ENCODE measurements at regions not wholly inside any gene's neighbourhood (a gene's known extent, or its start where the extent isn't known, plus 50 kb on each side); places are given as distances from the start of the nearest gene placed in this dataset.
A peak's percentile ranks its signal among the peaks of the same experiment; 100 is the strongest.
"Not testable (repeated sequence)": the region's sequence is repeated elsewhere in the genome, so short reads cannot be mapped to it uniquely, and the experiment has no call there.

GRCh38 chr9:39534897-39535296 is 179.4 kb downstream of the SPATA31A1 start:
- H3K4me1 Mint-ChIP-seq; H3K27ac Mint-ChIP-seq; H3K4me3 Mint-ChIP-seq; H3K9me3 Mint-ChIP-seq (ENCODE audit: low read depth); ATAC-seq; DNase-seq; H3K36me3 Mint-ChIP-seq; H3K27me3 Mint-ChIP-seq; CTCF ChIA-PET: not testable (repeated sequence)

GRCh38 chr9:39542157-39542556 is 186.7 kb downstream of the SPATA31A1 start:
- H3K4me1 Mint-ChIP-seq; H3K9me3 Mint-ChIP-seq (ENCODE audit: low read depth); DNase-seq; H3K27me3 Mint-ChIP-seq; CTCF ChIA-PET; H3K4me3 Mint-ChIP-seq; H3K27ac Mint-ChIP-seq; ATAC-seq; H3K36me3 Mint-ChIP-seq: not testable (repeated sequence)

- CTCF ChIA-PET; H3K4me1 Mint-ChIP-seq; H3K4me3 Mint-ChIP-seq; ATAC-seq; H3K9me3 Mint-ChIP-seq (ENCODE audit: low read depth); H3K36me3 Mint-ChIP-seq; DNase-seq; H3K27me3 Mint-ChIP-seq; H3K27ac Mint-ChIP-seq: not testable (repeated sequence)
Measured at GRCh38 chr9:39545079-39545478, 189.6 kb downstream of the SPATA31A1 start.

GRCh38 chr9:39550573-39550972 is 195.1 kb downstream of the SPATA31A1 start:
- DNase-seq; H3K27ac Mint-ChIP-seq; H3K4me1 Mint-ChIP-seq; H3K4me3 Mint-ChIP-seq; CTCF ChIA-PET; H3K36me3 Mint-ChIP-seq; H3K27me3 Mint-ChIP-seq; H3K9me3 Mint-ChIP-seq (ENCODE audit: low read depth); ATAC-seq: not testable (repeated sequence)

- H3K27me3 Mint-ChIP-seq; H3K4me3 Mint-ChIP-seq; CTCF ChIA-PET; H3K9me3 Mint-ChIP-seq (ENCODE audit: low read depth); H3K27ac Mint-ChIP-seq; ATAC-seq; H3K4me1 Mint-ChIP-seq; DNase-seq; H3K36me3 Mint-ChIP-seq: not testable (repeated sequence)
Measured at GRCh38 chr9:39551544-39551943, 196.1 kb downstream of the SPATA31A1 start.

GRCh38 chr9:39552242-39552881 is 196.9 kb downstream of the SPATA31A1 start:
- H3K27me3 Mint-ChIP-seq; ATAC-seq; H3K27ac Mint-ChIP-seq; CTCF ChIA-PET; H3K36me3 Mint-ChIP-seq; H3K4me3 Mint-ChIP-seq; H3K9me3 Mint-ChIP-seq (ENCODE audit: low read depth); H3K4me1 Mint-ChIP-seq; DNase-seq: not testable (repeated sequence)

GRCh38 chr9:39554352-39554751 is 198.9 kb downstream of the SPATA31A1 start:
- ATAC-seq; H3K27ac Mint-ChIP-seq; H3K4me3 Mint-ChIP-seq; H3K27me3 Mint-ChIP-seq; DNase-seq; CTCF ChIA-PET; H3K9me3 Mint-ChIP-seq (ENCODE audit: low read depth); H3K36me3 Mint-ChIP-seq; H3K4me1 Mint-ChIP-seq: not testable (repeated sequence)

GRCh38 chr9:39559384-39559783 is 203.9 kb downstream of the SPATA31A1 start:
- H3K9me3 Mint-ChIP-seq (ENCODE audit: low read depth); H3K27ac Mint-ChIP-seq; CTCF ChIA-PET; H3K4me3 Mint-ChIP-seq; H3K27me3 Mint-ChIP-seq; H3K36me3 Mint-ChIP-seq; ATAC-seq; H3K4me1 Mint-ChIP-seq: not testable (repeated sequence)
- peak; percentile 41 for DNase-seq

GRCh38 chr9:39566782-39567181 is 211.3 kb downstream of the SPATA31A1 start:
- H3K9me3 Mint-ChIP-seq (ENCODE audit: low read depth); CTCF ChIA-PET; H3K36me3 Mint-ChIP-seq; H3K4me1 Mint-ChIP-seq; H3K4me3 Mint-ChIP-seq; DNase-seq; ATAC-seq; H3K27ac Mint-ChIP-seq; H3K27me3 Mint-ChIP-seq: not testable (repeated sequence)

GRCh38 chr9:39567396-39567795 is 211.9 kb downstream of the SPATA31A1 start:
- H3K4me1 Mint-ChIP-seq; H3K4me3 Mint-ChIP-seq; H3K27ac Mint-ChIP-seq; H3K9me3 Mint-ChIP-seq (ENCODE audit: low read depth); ATAC-seq; H3K27me3 Mint-ChIP-seq; DNase-seq; H3K36me3 Mint-ChIP-seq; CTCF ChIA-PET: not testable (repeated sequence)

GRCh38 chr9:39568900-39569299 is 213.4 kb downstream of the SPATA31A1 start:
- H3K4me3 Mint-ChIP-seq; H3K36me3 Mint-ChIP-seq; DNase-seq; CTCF ChIA-PET; H3K27ac Mint-ChIP-seq; ATAC-seq; H3K4me1 Mint-ChIP-seq; H3K9me3 Mint-ChIP-seq (ENCODE audit: low read depth); H3K27me3 Mint-ChIP-seq: not testable (repeated sequence)

- H3K36me3 Mint-ChIP-seq; H3K4me3 Mint-ChIP-seq; CTCF ChIA-PET; DNase-seq; H3K9me3 Mint-ChIP-seq (ENCODE audit: low read depth); H3K27me3 Mint-ChIP-seq; ATAC-seq; H3K4me1 Mint-ChIP-seq; H3K27ac Mint-ChIP-seq: not testable (repeated sequence)
Measured at GRCh38 chr9:39573024-39574022, 217.9 kb downstream of the SPATA31A1 start.

- H3K27ac Mint-ChIP-seq; H3K36me3 Mint-ChIP-seq; H3K27me3 Mint-ChIP-seq; DNase-seq; H3K4me1 Mint-ChIP-seq; H3K9me3 Mint-ChIP-seq (ENCODE audit: low read depth); ATAC-seq; CTCF ChIA-PET; H3K4me3 Mint-ChIP-seq: not testable (repeated sequence)
Measured at GRCh38 chr9:39579000-39579399, 223.5 kb downstream of the SPATA31A1 start.

GRCh38 chr9:39581296-39581695 is 225.8 kb downstream of the SPATA31A1 start:
- H3K9me3 Mint-ChIP-seq (ENCODE audit: low read depth); H3K4me1 Mint-ChIP-seq; ATAC-seq; H3K27ac Mint-ChIP-seq; H3K36me3 Mint-ChIP-seq; DNase-seq; CTCF ChIA-PET; H3K4me3 Mint-ChIP-seq; H3K27me3 Mint-ChIP-seq: not testable (repeated sequence)
